ENCODE measurements at regions not wholly inside any gene's neighbourhood (a gene's known extent, or its start where the extent isn't known, plus 50 kb on each side); places are given as distances from the start of the nearest gene placed in this dataset.

- no peak for DNase-seq
Observed at GRCh38 chr9:13705918-13706317, 426.4 kb upstream of the MPDZ start.

DNA sequence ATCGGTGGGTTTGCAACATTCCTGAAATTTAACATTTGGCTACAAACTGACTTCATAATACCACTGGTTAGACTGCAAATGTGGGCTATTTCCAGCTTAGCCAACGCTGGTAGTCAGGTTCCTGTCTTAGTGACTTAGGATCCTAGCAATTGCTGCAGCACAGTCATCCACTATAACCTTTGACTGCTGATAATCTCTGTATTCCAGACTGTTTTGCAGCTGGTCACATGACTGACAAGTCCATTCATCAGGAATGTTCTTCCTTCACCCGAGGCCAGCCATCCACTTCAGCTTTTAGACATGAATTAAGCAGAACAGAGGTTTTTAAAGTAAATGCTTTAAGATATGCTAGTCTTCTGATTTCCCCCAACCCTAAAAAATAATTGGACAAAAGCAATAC, 425.9 kb upstream of the MPDZ start:
- no peak for DNase-seq

GRCh38 chr9:13690595-13690994, 411.1 kb upstream of the MPDZ start:
- no peak for DNase-seq

DNA sequence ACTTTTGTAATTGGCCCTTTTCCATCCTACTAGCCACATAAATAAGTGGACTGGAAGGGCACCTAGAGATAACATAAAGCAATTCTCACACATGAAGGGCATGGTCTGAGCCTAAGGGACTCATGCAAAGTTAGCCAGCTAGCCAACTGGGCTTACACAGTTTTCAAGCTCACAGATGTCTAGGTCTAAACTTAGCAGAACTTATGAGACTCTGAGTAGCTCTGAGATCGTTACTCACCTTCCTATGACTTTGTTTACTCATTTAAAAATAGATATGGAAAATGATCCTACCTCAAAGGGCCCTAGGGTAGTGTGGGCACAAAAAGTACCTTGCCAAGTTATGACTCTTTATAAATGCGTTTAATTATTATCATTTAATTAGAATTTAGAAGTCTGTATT, 410.4 kb upstream of the MPDZ start:
- DNase-seq, result no peak

DNA sequence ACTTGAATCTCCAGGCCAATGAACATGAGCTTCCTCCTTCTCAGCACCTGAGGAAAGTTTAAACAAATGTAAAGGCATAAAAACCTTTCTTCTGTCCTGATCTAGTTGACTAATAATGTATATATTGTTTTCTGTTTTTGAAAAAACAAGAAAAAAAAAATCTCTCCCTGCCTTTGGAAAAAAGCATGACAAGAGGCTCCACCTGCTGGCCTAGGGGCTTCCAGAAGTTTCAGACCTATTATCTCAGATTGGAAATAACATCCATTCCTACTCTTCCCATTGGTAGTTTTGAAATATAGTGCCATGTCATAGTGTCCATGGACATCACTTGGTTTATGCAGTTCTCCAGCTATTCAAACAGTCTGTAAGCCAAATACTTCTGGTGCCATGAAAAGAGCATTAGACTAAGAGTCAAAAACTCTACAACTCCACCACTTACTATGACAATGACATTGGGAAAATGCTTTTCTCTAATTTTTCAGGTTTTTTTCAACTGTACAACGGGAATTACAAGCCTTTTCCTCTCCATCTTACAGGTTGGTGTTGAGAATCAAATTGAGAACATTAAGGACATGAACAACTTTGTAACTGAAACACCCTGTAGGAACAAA, 409.6 kb upstream of the MPDZ start:
- DNase-seq, result no peak

DNA sequence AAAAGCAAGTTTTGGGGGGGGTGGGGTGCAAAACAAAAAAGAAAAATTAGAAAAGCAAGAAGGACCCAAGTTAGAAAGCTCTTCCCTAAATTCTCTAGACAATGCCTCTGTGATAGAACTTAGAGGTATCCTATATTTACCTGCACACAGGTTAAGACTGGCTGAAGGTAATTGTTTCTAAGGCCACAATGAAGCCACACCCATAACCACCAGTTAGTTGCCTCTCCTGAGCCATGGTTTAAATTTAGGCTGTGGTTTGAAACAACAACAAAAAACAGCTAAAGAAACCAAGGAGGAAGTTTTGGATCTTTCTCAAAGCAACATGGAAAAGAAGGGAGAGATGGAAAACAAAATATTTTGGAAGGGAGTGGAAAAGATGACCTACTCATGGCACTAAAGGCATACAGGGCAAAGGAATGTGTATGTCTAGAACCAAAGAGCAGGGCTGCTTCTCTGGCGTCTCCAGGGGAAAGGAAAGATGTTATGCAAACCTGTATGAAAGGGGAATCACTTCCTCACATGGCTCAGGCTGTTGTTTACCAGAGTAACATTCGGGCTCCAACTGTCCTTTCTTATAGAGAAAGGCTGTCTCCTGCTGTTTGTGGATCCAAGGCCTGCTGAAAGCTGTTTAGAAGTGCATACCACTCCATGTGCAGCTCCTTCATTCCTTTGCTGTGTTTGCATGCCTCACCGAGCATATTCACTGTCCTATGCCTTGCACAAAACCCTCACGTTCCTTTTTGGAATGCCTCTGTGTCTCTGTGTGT, 408.9 kb upstream of the MPDZ start:
- no peak for DNase-seq

DNA sequence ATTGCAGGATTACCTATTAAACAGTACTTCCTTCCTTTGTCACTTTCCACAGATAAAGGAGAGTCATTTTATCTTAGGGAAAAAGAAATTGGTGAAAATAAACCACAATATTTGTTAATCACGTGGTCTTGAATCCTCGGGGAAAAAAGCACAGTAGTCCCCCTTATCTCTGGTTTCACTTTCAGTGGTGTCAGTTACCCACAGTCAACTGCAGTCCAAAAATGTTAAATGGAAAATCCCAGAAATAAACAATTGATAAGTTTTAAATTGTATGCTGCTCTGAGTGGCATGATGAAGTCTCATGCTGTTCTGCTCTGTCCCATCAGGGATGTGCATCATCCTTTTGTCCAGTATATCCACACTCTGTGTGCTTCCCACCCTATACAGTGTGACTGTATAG, 405.2 kb upstream of the MPDZ start:
- DNase-seq, result no peak

DNA sequence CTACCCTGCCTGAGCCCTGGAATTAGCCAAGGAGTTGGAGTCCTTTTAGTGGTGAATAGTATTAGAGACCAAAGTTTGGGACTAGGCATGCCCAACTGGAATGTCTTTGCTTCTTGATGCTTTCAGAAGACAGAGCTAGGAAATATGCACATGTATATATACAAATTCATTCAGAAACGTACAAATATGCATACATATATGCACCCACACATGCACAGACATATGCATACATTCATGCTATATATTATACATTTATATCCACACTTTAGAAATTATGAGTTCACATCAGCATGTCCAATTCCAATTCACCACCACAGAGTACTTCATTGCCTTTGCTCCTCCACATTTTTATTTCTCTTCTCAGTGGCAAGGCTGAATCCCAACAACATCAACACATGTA, 398.3 kb upstream of the MPDZ start:
- no peak for DNase-seq

- DNase-seq, result no peak
Observed at GRCh38 chr9:13675638-13676000, 396.1 kb upstream of the MPDZ start.

- no peak for DNase-seq
Observed at GRCh38 chr9:13674926-13675637, 395.6 kb upstream of the MPDZ start.

GRCh38 chr9:13673348-13673747, 393.9 kb upstream of the MPDZ start:
- no peak for DNase-seq

DNA sequence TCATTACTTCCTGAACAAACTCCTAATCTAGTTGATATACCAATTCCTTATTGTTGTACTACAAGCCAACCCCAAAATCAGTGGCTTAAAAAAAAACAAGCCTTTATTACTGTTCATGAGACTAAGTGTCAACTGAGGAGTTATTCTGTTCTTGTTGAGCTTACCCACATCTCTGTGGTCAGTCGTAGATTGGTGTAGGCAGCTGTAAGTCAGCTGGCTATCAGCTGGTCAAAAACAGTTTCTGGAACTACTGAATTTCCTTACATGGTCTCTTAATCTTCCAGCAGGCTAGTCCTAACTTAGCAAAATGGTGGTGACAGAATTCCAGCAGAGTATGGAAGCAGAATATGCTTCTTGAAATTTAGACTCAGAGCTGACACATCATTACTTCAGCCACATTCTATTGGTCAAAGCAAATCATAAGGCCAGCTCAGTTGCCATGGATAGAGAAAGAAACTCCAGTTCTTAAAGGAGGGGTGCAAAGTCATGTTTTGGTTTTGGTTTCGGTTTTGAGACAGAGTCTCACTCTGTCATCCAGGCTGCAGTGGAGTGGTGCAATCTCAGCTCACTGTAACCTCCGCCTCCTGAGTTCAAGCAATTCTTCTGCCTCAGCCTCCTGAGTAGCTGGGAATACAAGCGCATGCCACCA, 386.1 kb upstream of the MPDZ start:
- no peak for DNase-seq

DNA sequence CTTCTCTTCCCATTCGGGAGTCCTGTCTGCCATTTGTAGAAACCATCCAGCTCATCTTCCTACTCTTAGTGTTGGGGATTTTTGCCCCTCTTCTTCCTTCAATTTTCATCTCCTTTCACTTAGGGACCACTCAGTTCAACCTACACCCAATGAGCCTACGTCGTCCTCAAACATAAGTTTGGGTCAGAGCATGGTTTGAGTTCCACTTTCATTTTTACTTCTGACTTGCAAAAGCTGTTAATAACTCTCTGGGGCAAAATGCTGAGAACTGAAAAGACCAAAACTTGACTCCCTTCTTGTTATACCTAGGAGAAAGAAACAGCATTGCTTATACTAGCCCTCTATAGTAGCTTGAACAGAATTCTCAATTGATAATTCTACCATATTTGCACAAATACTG, 381.5 kb upstream of the MPDZ start:
- DNase-seq, result no peak

GRCh38 chr9:13651969-13652663, 372.6 kb upstream of the MPDZ start:
- DNase-seq, result no peak

- no peak for DNase-seq
Observed at GRCh38 chr9:13651526-13651925, 372.0 kb upstream of the MPDZ start.

DNA sequence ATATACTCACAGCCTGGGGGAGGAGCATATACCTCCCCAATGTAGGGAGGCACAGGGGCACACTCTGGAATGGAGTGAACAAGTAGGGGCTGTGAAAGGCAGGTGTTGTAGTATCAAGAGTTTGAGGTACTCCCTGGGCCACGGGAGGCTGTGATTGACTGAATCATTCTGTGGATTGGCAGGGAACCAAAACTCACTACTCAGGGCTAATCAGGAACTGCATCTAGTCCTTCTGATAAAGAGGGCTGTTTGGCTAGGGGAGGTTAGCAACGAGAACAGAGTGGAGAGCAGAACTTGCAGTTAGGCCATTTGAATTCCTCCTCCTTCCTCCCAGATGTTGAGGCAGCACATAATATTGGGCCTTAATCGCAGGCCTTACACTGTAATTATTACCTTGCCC, 369.2 kb upstream of the MPDZ start:
- no peak for DNase-seq

DNA sequence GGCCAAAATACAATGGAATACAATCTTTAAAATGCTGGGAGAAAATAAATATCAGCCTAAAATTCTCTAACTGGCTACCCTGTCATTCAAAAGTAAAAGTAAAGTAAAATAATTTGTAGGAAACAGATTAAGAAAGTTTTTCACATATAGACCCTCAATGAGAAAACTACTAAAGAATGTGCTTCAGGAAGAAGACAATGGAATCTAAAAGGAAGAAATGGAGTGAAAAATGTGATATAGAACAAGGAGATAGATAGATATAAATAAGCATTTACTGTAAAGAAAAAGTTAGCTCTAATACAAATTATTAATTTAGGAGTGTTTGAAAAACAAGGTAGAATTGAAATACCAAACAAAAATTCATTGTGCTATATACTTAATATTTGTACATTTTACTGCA, 368.6 kb upstream of the MPDZ start:
- DNase-seq, result no peak

DNA sequence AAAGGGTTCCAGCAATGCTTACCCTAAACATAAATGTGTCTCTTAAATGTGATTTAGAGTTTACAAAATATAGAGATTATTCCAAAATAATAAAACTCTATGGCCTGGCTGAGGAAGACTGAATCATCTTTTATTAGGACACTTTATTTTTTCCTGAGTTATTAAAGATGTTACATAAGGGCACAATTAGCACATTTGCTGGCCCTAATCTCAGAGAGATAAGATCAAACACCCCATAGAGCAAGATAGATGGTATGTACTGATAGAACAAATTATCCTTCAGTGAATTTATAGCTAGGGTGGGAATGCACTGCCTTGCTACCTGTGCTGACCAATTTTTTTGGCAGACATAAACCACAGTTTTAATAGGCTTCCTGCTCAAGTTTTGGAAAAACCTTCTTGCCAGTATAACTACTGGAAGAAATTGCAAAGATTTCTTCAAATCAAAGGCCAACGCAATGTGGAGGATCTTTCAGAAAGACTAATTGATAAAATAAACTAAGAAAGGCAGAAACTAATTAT, 367.1 kb upstream of the MPDZ start:
- no peak for DNase-seq

DNA sequence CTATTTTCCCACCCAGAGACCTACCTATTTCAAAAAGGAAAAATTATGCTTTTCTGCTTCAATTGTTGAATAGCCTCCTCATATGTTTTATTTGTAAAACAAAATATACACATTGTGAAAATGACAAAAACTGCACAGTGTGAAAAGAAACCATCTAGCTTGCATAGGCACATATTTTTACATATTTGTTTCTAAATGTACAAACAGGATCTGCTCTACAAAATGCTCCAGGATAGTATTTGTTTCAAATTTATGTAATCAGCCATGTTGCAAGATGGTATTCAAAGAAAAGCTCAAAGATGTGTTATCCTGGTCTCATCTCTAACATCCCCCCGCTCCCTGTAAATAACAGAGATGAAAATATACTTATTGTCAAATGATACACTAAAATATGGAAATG, 366.1 kb upstream of the MPDZ start:
- DNase-seq, result no peak

GRCh38 chr9:13644675-13645074, 365.2 kb upstream of the MPDZ start:
- no peak for DNase-seq

DNA sequence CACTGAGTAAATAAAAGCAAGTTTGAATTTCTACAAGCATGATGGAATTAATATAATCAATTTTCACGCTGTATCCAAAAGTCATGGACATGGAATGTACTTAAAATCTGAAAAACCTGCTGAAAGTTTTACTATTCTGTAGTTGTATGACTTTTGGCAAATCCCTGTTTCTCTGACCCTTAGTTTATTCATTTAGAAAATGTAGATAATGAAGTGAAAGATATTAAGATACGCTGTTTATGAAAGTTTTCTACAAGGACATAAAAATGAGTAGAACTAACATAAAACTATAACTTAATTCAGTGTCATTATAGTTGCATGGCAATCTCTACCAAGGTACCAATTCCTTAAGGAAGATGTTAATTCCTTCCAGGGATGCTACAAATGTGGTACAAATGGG, 363.2 kb upstream of the MPDZ start:
- DNase-seq, result no peak

DNA sequence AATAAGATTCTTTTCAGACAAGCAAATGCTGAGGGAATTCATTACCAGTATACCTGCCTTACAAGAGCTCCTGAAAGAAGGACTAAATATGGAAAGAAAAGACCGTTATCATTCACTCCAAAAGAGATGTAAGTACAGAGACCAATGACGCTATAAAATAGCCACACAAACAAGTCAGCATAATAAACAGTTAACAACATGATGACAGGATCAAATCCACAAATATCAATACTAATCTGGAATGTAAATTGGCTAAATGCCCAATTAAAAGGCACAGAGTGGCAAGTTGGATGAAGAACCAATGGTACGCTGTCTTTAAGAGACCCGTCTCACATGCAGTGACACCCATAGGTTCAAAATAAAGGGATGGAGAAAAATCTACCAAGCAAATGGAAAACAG, 349.6 kb upstream of the MPDZ start:
- no peak for DNase-seq

- DNase-seq, result no peak
Observed at GRCh38 chr9:13628526-13628925, 349.0 kb upstream of the MPDZ start.

All from activated CD4-positive, alpha-beta T cell treated with anti-CD3 and anti-CD28 coated beads, Interleukin-10, Interleukin-2, amounts not matched to agents 100 ng/mL and 50 ng/mL, durations not matched to agents 16 hours and 8 hours (primary cell).